Vagina (tissue), 2 donors: ENCODE measurements at regions not wholly inside any gene's neighbourhood (a gene's known extent, or its start where the extent isn't known, plus 50 kb on each side); places are given as distances from the start of the nearest gene placed in this dataset.

ENCODE experiments used
- CTCF ChIP-seq, 3 experiments: fragments of 450-650 bp in 2 of 3; fragments of 200-600 bp in 1 of 3; sonication (generic) in 1 of 3; IDR thresholded peaks; one replicate each; pipeline ENCODE4 v1.5.1; 2017 to 2019; ENCODE audit warnings: antibody characterized with exemption in 3 of 3, mild to moderate bottlenecking in 2 of 3, moderate library complexity in 2 of 3
- POLR2A ChIP-seq, 2 donors: fragments of 450-650 bp; IDR thresholded peaks; one replicate each; pipeline ENCODE4 v1.6.1; 2017; ENCODE audit warnings: antibody characterized with exemption in 2 of 2, mild to moderate bottlenecking in 2 of 2, moderate library complexity in 2 of 2

DNA sequence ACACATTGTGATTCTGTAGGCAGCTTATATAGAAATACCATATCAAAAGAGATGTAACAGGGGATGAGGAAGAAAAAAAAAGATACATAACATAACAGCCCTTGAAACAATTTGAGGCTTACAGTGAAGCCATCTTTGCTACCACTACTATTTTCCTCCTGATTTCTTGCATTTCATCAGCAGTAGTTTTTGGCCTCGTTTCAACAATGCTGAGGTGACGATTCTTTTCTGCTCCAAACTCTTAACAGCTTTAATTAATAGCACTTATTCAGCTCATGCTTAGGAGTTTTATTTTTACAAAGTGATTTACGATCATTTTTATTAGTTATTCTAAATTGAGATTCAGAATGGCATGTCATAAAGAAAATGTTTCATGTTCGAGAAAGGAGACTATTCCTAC lies 163.2 kb downstream of the DCK start:
- TF ChIP-seq CTCF (IDR thresholded peaks at IDR 0.05) (no peak), POLR2A (IDR thresholded peaks at IDR 0.05) (no peak)
